Mesothelial cell of epicardium (in vitro differentiated cells): ENCODE measurements at regions not wholly inside any gene's neighbourhood (a gene's known extent, or its start where the extent isn't known, plus 50 kb on each side); places are given as distances from the start of the nearest gene placed in this dataset.

Experiments
- DNase-seq, 2 experiments: peaks; one replicate each; pipeline ENCODE4 v3.0.0; 2021; ENCODE audit warnings: low spot score in 2 of 2; ENCODE audit not compliant: unreplicated experiment in 2 of 2
- H3K27ac Mint-ChIP-seq: 2 replicates; pipeline ENCODE4 v1.8.0; 2021; ENCODE audit warnings: mixed read lengths
- H3K27me3 Mint-ChIP-seq: 2 replicates; pipeline ENCODE4 v1.8.0; 2021; ENCODE audit warnings: low read depth, mixed read lengths
- H3K36me3 Mint-ChIP-seq: 2 replicates; pipeline ENCODE4 v1.8.0; 2021; ENCODE audit warnings: mixed read lengths
- H3K4me1 Mint-ChIP-seq: 2 replicates; pipeline ENCODE4 v1.8.0; 2021; ENCODE audit warnings: mixed read lengths
- H3K4me3 Mint-ChIP-seq: 2 replicates; pipeline ENCODE4 v1.8.0; 2021; ENCODE audit warnings: mild to moderate bottlenecking, moderate library complexity, mixed read lengths
- H3K9me3 Mint-ChIP-seq: 2 replicates; pipeline ENCODE4 v1.8.0; 2021; ENCODE audit warnings: mixed read lengths
- TF ChIP-seq, protein P1 (sequence below): fragments of 200-600 bp; sonication (generic); IDR thresholded peaks from one replicate; pipeline ENCODE4 v1.5.0; 2021; ENCODE audit warnings: antibody characterized with exemption; ENCODE audit not compliant: unreplicated experiment

DNA sequence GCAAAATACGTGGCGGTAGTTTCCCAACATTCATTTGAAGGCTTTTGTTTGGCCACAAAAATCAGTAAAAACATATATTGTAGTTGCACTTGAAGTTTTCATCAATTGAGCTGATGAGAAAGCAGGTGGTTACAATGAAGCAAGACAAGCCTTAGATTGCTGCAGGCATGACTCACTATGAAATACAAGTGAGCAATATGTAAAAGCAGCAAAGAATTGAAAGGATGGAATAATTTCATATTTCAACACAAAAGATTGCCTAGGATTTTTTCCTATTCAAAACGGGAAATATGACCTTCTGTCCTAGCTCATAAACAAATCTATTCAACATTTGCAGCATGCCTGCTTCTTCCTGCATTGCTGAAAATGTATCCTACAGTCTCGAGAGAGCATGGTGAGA is 190.9 kb upstream of the BANK1 start:
- H3K4me3 Mint-ChIP-seq = no peak overlapping the region
- TF ChIP-seq, protein P1, sequence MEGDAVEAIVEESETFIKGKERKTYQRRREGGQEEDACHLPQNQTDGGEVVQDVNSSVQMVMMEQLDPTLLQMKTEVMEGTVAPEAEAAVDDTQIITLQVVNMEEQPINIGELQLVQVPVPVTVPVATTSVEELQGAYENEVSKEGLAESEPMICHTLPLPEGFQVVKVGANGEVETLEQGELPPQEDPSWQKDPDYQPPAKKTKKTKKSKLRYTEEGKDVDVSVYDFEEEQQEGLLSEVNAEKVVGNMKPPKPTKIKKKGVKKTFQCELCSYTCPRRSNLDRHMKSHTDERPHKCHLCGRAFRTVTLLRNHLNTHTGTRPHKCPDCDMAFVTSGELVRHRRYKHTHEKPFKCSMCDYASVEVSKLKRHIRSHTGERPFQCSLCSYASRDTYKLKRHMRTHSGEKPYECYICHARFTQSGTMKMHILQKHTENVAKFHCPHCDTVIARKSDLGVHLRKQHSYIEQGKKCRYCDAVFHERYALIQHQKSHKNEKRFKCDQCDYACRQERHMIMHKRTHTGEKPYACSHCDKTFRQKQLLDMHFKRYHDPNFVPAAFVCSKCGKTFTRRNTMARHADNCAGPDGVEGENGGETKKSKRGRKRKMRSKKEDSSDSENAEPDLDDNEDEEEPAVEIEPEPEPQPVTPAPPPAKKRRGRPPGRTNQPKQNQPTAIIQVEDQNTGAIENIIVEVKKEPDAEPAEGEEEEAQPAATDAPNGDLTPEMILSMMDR = no peak
- DNase-seq = no peak
- H3K4me1 Mint-ChIP-seq = no peaks in the 10 kb centered on the region
- H3K27ac Mint-ChIP-seq = no peak overlapping the region
- H3K27me3 Mint-ChIP-seq = peaks cover 7% of the 10 kb centered on the region
- no peaks in the 10 kb centered on the region for H3K9me3 Mint-ChIP-seq
- no peaks in the 10 kb centered on the region for H3K36me3 Mint-ChIP-seq

DNA sequence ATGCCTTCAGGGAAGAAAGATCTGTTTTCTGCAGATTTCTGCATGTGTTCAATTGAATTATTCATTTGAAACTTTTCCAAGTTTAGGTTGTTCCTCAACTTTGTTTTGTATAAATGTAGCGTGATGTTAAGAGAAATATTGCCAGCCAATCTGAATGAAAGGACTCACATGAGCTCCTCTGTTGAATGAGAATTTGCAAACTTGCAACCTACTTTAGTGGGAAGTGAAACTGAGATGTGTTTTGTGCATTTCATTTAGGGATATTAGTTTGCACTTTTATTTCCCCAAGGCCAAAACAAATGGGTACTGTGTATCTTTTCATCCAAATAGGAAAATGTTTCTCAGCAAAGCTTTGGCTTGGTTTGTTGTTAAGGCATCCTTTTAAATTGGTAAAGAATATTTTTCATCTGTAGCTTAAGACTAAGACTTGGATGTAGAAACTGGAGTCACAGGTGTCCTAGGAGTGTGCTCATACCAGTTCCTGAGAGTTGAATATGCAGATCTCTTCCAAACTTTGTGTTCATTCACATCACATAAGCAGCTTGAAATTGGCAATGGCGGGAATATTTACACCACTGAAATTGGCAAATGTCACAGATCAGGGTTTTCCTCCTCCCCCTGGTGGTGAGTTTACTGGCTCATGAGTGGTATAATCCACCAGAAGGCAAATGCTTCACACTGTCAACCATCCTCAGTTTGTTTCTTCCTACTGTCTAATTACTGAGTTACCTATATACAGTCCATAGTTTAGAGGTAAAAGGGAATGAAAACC is 193.6 kb upstream of the BANK1 start:
- Mint-ChIP-seq H3K27me3 (peaks cover 2% of the 10 kb centered on the region), H3K36me3 (no peaks in the 10 kb centered on the region), H3K27ac (no peak overlapping the region), H3K9me3 (no peaks in the 10 kb centered on the region), H3K4me3 (no peak overlapping the region), H3K4me1 (no peaks in the 10 kb centered on the region)
- TF ChIP-seq, protein P1 = peak; percentile 28
- no peak for DNase-seq

DNA sequence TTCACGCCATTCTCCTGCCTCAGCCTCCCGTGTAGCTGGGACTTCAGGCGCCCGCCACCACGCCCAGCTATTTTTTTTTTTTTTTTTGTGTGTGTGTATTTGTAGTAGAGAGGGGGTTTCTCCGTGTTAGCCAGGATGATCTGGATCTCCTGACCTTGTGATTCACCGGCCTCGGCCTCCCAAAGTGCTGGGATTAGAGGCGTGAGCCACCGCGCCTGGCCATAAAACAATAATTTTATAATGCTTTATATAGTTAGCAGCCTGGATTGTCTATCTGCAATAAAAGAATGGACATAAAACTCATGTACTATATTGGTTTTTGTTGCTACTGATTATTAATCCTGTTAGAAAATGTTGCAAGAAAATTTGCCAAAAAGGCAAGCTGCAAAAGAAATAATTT is 195.9 kb upstream of the BANK1 start:
- DNase-seq = no peak
- H3K9me3 Mint-ChIP-seq = no peaks in the 10 kb centered on the region
- no peaks in the 10 kb centered on the region for H3K4me1 Mint-ChIP-seq
- H3K27ac Mint-ChIP-seq = no peak overlapping the region
- H3K27me3 Mint-ChIP-seq = peaks cover 2% of the 10 kb centered on the region
- H3K36me3 Mint-ChIP-seq = no peaks in the 10 kb centered on the region
- H3K4me3 Mint-ChIP-seq = no peak overlapping the region
- TF ChIP-seq, protein P1 = no peak

DNA sequence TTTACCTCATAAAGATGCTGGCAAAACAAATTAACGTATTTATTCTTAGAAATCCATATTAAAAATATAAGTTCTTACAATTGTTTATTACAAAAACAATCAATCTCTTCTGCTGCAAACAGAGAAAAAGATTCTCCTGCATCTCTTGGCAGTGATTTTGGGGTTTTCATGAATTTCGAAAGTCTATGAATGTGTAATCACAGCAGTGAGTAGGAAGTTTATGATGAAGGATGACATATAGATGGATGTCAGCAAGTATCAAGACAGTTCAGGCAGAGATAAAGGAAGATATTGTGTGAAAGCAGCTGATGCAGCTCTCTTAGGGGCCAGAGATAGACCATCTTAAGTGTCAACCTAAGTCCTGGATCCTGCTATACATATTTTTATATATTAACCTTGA is 196.9 kb upstream of the BANK1 start:
- H3K36me3 Mint-ChIP-seq = no peaks in the 10 kb centered on the region
- no peaks in the 10 kb centered on the region for H3K9me3 Mint-ChIP-seq
- H3K4me1 Mint-ChIP-seq = no peaks in the 10 kb centered on the region
- H3K27me3 Mint-ChIP-seq = no peaks in the 10 kb centered on the region
- TF ChIP-seq, protein P1 = no peak
- DNase-seq = no peak
- H3K4me3 Mint-ChIP-seq = no peak overlapping the region
- no peak overlapping the region for H3K27ac Mint-ChIP-seq

DNA sequence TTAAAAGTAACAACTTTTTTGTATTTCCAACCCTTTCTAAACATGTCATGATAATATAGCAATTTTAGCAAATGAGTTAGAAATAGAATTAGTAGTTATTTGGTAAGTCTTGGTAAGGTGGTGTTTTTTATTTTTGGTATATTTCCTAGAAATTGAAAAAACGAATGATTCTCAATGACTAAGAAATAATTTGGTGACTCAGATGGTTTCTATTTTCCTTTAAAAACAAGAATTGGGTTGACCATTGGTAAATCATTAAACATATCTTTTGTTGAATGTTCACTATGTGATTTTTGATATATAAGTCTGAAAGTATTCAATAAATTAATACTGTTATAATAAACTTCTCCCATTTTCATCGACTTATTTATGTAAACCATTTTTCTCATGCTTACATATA is 206.2 kb upstream of the BANK1 start:
- DNase-seq = no peak
- TF ChIP-seq, protein P1 = no peak
- Mint-ChIP-seq H3K4me1 (no peaks in the 10 kb centered on the region), H3K9me3 (peaks cover 24% of the 10 kb centered on the region), H3K36me3 (no peaks in the 10 kb centered on the region), H3K27me3 (no peaks in the 10 kb centered on the region), H3K4me3 (no peak overlapping the region), H3K27ac (no peak overlapping the region)
